Stimulated activated CD8-positive, alpha-beta memory T cell treated with anti-CD3 and anti-CD28 coated beads, Interleukin-7, amount 100 ng/mL, for 24 hours (primary cell): ENCODE measurements at regions not wholly inside any gene's neighbourhood (a gene's known extent, or its start where the extent isn't known, plus 50 kb on each side); places are given as distances from the start of the nearest gene placed in this dataset.
"Not testable (repeated sequence)": the region's sequence is repeated elsewhere in the genome, so short reads cannot be mapped to it uniquely, and the experiment has no call there.

Experiments
- DNase-seq: peaks from one replicate; pipeline ENCODE4 v3.0.0-alpha.2; 2020; ENCODE audit warnings: low read depth

GRCh38 chr5:155624597-155625241 lies 611.2 kb downstream of the KIF4B start:
- DNase-seq = no peak

GRCh38 chr5:155625315-155625714 lies 611.8 kb downstream of the KIF4B start:
- no peak for DNase-seq

GRCh38 chr5:155625897-155626543 lies 612.5 kb downstream of the KIF4B start:
- DNase-seq = no peak

GRCh38 chr5:155626592-155626991 lies 613.0 kb downstream of the KIF4B start:
- no peak for DNase-seq

- no peak for DNase-seq
These were observed 614.8 kb downstream of the KIF4B start for GRCh38 chr5:155628346-155628745.

GRCh38 chr5:155629597-155629996 lies 616.0 kb downstream of the KIF4B start:
- no peak for DNase-seq

- no peak for DNase-seq
These were observed 617.6 kb downstream of the KIF4B start for GRCh38 chr5:155631116-155631515.

- DNase-seq = no peak
These were observed 619.9 kb downstream of the KIF4B start for GRCh38 chr5:155633338-155633957.

- no peak for DNase-seq
These were observed 636.1 kb downstream of the KIF4B start for GRCh38 chr5:155649666-155650065.

GRCh38 chr5:155655569-155655968 lies 642.0 kb downstream of the KIF4B start:
- DNase-seq = no peak

GRCh38 chr5:155661859-155662258 lies 648.3 kb downstream of the KIF4B start:
- DNase-seq = no peak

- no peak for DNase-seq
These were observed 651.8 kb downstream of the KIF4B start for GRCh38 chr5:155665361-155665760.

- DNase-seq = not testable (repeated sequence)
These were observed 655.0 kb upstream of the SGCD start for GRCh38 chr5:155672001-155672400.

GRCh38 chr5:155676967-155677366 lies 650.0 kb upstream of the SGCD start:
- no peak for DNase-seq

GRCh38 chr5:155678371-155678770 lies 648.6 kb upstream of the SGCD start:
- DNase-seq = no peak

- DNase-seq = no peak
These were observed 647.4 kb upstream of the SGCD start for GRCh38 chr5:155679530-155679929.

- no peak for DNase-seq
These were observed 642.5 kb upstream of the SGCD start for GRCh38 chr5:155684417-155684816.

GRCh38 chr5:155686131-155686530 lies 640.8 kb upstream of the SGCD start:
- no peak for DNase-seq

GRCh38 chr5:155689406-155689805 lies 637.6 kb upstream of the SGCD start:
- DNase-seq = no peak

- DNase-seq = no peak
These were observed 630.6 kb upstream of the SGCD start for GRCh38 chr5:155696362-155696761.

- DNase-seq = no peak
These were observed 629.7 kb upstream of the SGCD start for GRCh38 chr5:155697236-155697635.

- no peak for DNase-seq
These were observed 627.6 kb upstream of the SGCD start for GRCh38 chr5:155699385-155699784.

GRCh38 chr5:155700333-155700732 lies 626.6 kb upstream of the SGCD start:
- no peak for DNase-seq

GRCh38 chr5:155711882-155712281 lies 615.1 kb upstream of the SGCD start:
- no peak for DNase-seq
